Activated CD4-positive, alpha-beta T cell treated with anti-CD3 and anti-CD28 coated beads, Interleukin-2, Interleukin-4, amounts not matched to agents 100 ng/mL and 50 ng/mL, durations not matched to agents 16 hours and 8 hours (primary cell): ENCODE measurements at regions not wholly inside any gene's neighbourhood (a gene's known extent, or its start where the extent isn't known, plus 50 kb on each side); places are given as distances from the start of the nearest gene placed in this dataset.
"Not testable (repeated sequence)": the region's sequence is repeated elsewhere in the genome, so short reads cannot be mapped to it uniquely, and the experiment has no call there.

Experiments used
- DNase-seq: peaks from one replicate; pipeline ENCODE4 v3.0.0-alpha.2; 2020; ENCODE audit warnings: low spot score

- DNase-seq = no peak
Measured at GRCh38 chr21:14903172-14903865, 161.5 kb downstream of the NRIP1 start.

GRCh38 chr21:14901482-14901958 lies 163.3 kb downstream of the NRIP1 start:
- DNase-seq = peak; percentile 31

- peak; percentile 27 for DNase-seq
Measured at GRCh38 chr21:14900611-14901010, 164.2 kb downstream of the NRIP1 start.

GRCh38 chr21:14900058-14900457 lies 164.7 kb downstream of the NRIP1 start:
- DNase-seq = no peak

GRCh38 chr21:14895792-14896191 lies 169.0 kb downstream of the NRIP1 start:
- no peak for DNase-seq

GRCh38 chr21:14890141-14890540 lies 174.7 kb downstream of the NRIP1 start:
- DNase-seq = no peak

GRCh38 chr21:14889080-14889810 lies 175.6 kb downstream of the NRIP1 start:
- no peak for DNase-seq

- no peak for DNase-seq
Measured at GRCh38 chr21:14888202-14888601, 176.6 kb downstream of the NRIP1 start.

- DNase-seq = no peak
Measured at GRCh38 chr21:14886001-14886400, 178.8 kb downstream of the NRIP1 start.

GRCh38 chr21:14883351-14883750 lies 181.4 kb downstream of the NRIP1 start:
- no peak for DNase-seq

GRCh38 chr21:14882545-14882944 lies 182.3 kb downstream of the NRIP1 start:
- not testable (repeated sequence) for DNase-seq

GRCh38 chr21:14881863-14882499 lies 182.8 kb downstream of the NRIP1 start:
- no peak for DNase-seq

GRCh38 chr21:14880922-14881321 lies 183.9 kb downstream of the NRIP1 start:
- no peak for DNase-seq

- DNase-seq = no peak
Measured at GRCh38 chr21:14879458-14879857, 185.3 kb downstream of the NRIP1 start.

- DNase-seq = no peak
Measured at GRCh38 chr21:14878971-14879370, 185.8 kb downstream of the NRIP1 start.

- no peak for DNase-seq
Measured at GRCh38 chr21:14877581-14878228, 187.1 kb downstream of the NRIP1 start.

- DNase-seq = no peak
Measured at GRCh38 chr21:14876524-14876840, 188.3 kb downstream of the NRIP1 start.

- DNase-seq = no peak
Measured at GRCh38 chr21:14875704-14876523, 188.9 kb downstream of the NRIP1 start.

- DNase-seq = no peak
Measured at GRCh38 chr21:14875186-14875585, 189.6 kb downstream of the NRIP1 start.

GRCh38 chr21:14874379-14874778 lies 190.4 kb downstream of the NRIP1 start:
- no peak for DNase-seq

- no peak for DNase-seq
Measured at GRCh38 chr21:14871861-14872260, 192.9 kb downstream of the NRIP1 start.

- no peak for DNase-seq
Measured at GRCh38 chr21:14870853-14871149, 194.0 kb downstream of the NRIP1 start.
